Panc1 (cell line): ENCODE measurements at regions not wholly inside any gene's neighbourhood (a gene's known extent, or its start where the extent isn't known, plus 50 kb on each side); places are given as distances from the start of the nearest gene placed in this dataset.

ENCODE experiments used
- ATAC-seq: fragments of 200-7000 bp; cut with Tn5 transposase; 2 replicates; pipeline ENCODE4 v1.9.1; 2020; ENCODE audit warnings: mild to moderate bottlenecking, moderate library complexity
- BruUV-seq: library from RNA; stranded (reverse); fragments of 400-500 nt; replicated peaks from 2 replicates; lab custom pipeline; 2021; lab: Mats Ljungman, UMichigan
- CTCF ChIA-PET: fragments of 300-600 bp; sonication (Branson Sonifier 250); formaldehyde crosslinking; loops from one replicate; lab custom pipeline; 2022; ENCODE audit warnings: antibody characterized with exemption; lab: Charles Lee
- POLR2A ChIA-PET: fragments of 300-600 bp; sonication (Branson Sonifier 250); formaldehyde crosslinking; loops from one replicate; lab custom pipeline; 2022; ENCODE audit warnings: antibody characterized with exemption; lab: Charles Lee
- DNase-seq: peaks from one replicate; pipeline ENCODE4 v3.0.0-alpha.2; 2010; ENCODE audit warnings: low read depth, low spot score
- H3K27ac ChIP-seq: 2 replicates; pipeline ENCODE4 v1.5.1; 2011; ENCODE audit warnings: mild to moderate bottlenecking, low read length, inconsistent platforms
- H3K27me3 ChIP-seq: fragments of 200-500 bp; sonication (Bioruptor generic); 2 replicates; pipeline ENCODE4 v1.6.0; 2014; ENCODE audit warnings: low read length, inconsistent platforms; ENCODE audit not compliant: control insufficient read depth, insufficient read depth
- H3K36me3 ChIP-seq: fragments of 200-500 bp; sonication (Bioruptor generic); 2 replicates; pipeline ENCODE4 v1.5.1; 2014; ENCODE audit warnings: inconsistent platforms, mild to moderate bottlenecking, low read length, moderate library complexity; ENCODE audit not compliant: control insufficient read depth, insufficient read depth
- H3K4me1 ChIP-seq: 2 replicates; pipeline ENCODE4 v1.5.1; 2011; ENCODE audit warnings: inconsistent platforms, mild to moderate bottlenecking, low read length, moderate library complexity; ENCODE audit not compliant: control insufficient read depth, insufficient read depth
- H3K4me3 ChIP-seq, 2 experiments: 2 replicates each; pipeline ENCODE4 v1.5.1; 2011 to 2012; ENCODE audit warnings: low read depth in 2 of 2, low read length in 2 of 2, mild to moderate bottlenecking in 2 of 2, inconsistent platforms in 1 of 2, moderate library complexity in 1 of 2
- H3K9me3 ChIP-seq: fragments of 200-500 bp; sonication (Bioruptor generic); 2 replicates; pipeline ENCODE4 v1.5.1; 2014; ENCODE audit warnings: low read depth, mild to moderate bottlenecking, inconsistent platforms, low read length, moderate library complexity; ENCODE audit not compliant: control insufficient read depth, insufficient read depth
- POLR2AphosphoS5 ChIP-seq: IDR thresholded peaks from 2 replicates; pipeline ENCODE4 v1.6.1; 2012; ENCODE audit warnings: mild to moderate bottlenecking, low read depth, low read length, moderate library complexity
- REST ChIP-seq, 2 experiments: IDR thresholded peaks; 2 replicates each; pipeline ENCODE4 v1.6.1; 2011 to 2012; ENCODE audit warnings: low read depth in 2 of 2, control low read depth in 1 of 2, low read length in 1 of 2, mild to moderate bottlenecking in 1 of 2, moderate library complexity in 1 of 2; ENCODE audit not compliant: insufficient read depth in 1 of 2
- SIN3A ChIP-seq: IDR thresholded peaks from 2 replicates; pipeline ENCODE4 v1.6.1; 2012; ENCODE audit warnings: low read depth, mild to moderate bottlenecking, low read length, moderate library complexity, borderline replicate concordance; ENCODE audit not compliant: insufficient read depth
- TCF7L2 ChIP-seq: IDR thresholded peaks from 2 replicates; pipeline ENCODE4 v1.6.1; 2011; ENCODE audit warnings: mild to moderate bottlenecking, low read depth, low read length, inconsistent platforms
- in situ Hi-C: cut with HindIII; loops from 2 replicates; pipeline ENCODE4 v1.10.0; 2016; ENCODE audit warnings: low sequenced_read_pairs, low pct_unique_long_range_greater_than_20kb
- intact Hi-C: fragments of 100-400 bp; cut with micrococcal nuclease; formaldehyde crosslinking; loops from one replicate; pipeline ENCODE4 v1.10.0; 2022; ENCODE audit not compliant: unreplicated experiment
- TF ChIP-seq, protein P1 (sequence below): fragments of 450-650 bp; IDR thresholded peaks from 2 replicates; pipeline ENCODE4 v1.5.1; 2017; ENCODE audit warnings: mild to moderate bottlenecking

DNA sequence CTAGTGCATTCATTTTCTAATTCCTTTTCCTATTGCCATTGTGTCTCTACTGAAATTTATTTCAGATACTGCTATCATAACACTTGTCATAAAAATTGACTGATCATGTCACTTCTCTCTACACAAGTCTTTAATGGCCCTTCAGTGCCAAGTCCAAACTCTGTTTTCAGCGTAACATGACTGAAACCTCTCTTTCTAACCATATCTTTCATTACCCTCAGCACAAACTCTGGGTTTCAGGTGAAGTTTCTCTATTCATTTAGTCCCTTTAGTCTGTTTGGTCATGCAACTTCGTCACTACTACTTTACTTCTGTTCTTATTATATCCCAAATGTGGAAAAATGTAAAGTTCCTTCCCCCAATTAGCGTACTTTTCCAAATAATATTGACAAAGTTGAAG lies 234.9 kb downstream of the OGFRL1 start:
- DNase-seq (no peak), ATAC-seq (no peak)
- intact Hi-C loops (no loop called here), in situ Hi-C loops (no loop called here)
- POLR2A ChIA-PET, result no interaction called here
- H3K27me3 ChIP-seq, result peaks cover 7% of the 10 kb centered on the region; the same call in 1 of the 2 replicates
- no peaks in the 10 kb centered on the region for H3K9me3 ChIP-seq
- TF ChIP-seq REST (IDR thresholded peaks at IDR 0.05; ENCODE audit: insufficient read depth in 1 of 2, low read depth in 2 of 2, low read length in 1 of 2) (no peak), TCF7L2 (no peak), SIN3A (no peak), POLR2AphosphoS5 (no peak)
- TF ChIP-seq, protein P1, sequence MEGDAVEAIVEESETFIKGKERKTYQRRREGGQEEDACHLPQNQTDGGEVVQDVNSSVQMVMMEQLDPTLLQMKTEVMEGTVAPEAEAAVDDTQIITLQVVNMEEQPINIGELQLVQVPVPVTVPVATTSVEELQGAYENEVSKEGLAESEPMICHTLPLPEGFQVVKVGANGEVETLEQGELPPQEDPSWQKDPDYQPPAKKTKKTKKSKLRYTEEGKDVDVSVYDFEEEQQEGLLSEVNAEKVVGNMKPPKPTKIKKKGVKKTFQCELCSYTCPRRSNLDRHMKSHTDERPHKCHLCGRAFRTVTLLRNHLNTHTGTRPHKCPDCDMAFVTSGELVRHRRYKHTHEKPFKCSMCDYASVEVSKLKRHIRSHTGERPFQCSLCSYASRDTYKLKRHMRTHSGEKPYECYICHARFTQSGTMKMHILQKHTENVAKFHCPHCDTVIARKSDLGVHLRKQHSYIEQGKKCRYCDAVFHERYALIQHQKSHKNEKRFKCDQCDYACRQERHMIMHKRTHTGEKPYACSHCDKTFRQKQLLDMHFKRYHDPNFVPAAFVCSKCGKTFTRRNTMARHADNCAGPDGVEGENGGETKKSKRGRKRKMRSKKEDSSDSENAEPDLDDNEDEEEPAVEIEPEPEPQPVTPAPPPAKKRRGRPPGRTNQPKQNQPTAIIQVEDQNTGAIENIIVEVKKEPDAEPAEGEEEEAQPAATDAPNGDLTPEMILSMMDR, result no peak
- no peaks in the 10 kb centered on the region for H3K36me3 ChIP-seq
- CTCF ChIA-PET, result no interaction called here
- no peak overlapping the region for H3K27ac ChIP-seq
- no peaks in the 10 kb centered on the region for H3K4me1 ChIP-seq
- no peak overlapping the region for H3K4me3 ChIP-seq
- BruUV-seq, result no TSS peak

GRCh38 chr6:71524201-71524600 lies 235.6 kb downstream of the OGFRL1 start:
- Histone ChIP-seq H3K27me3 (peaks cover 7% of the 10 kb centered on the region; the same call in 1 of the 2 replicates), H3K4me3 (no peak overlapping the region), H3K27ac (no peak overlapping the region), H3K36me3 (no peaks in the 10 kb centered on the region), H3K4me1 (no peaks in the 10 kb centered on the region), H3K9me3 (no peaks in the 10 kb centered on the region)
- in situ Hi-C loops (no loop called here), intact Hi-C loops (no loop called here)
- no peak for TF ChIP-seq TCF7L2
- TF ChIP-seq POLR2AphosphoS5, result no peak
- TF ChIP-seq, protein P1, result no peak
- no peak for TF ChIP-seq REST (IDR thresholded peaks at IDR 0.05; ENCODE audit: insufficient read depth in 1 of 2, low read depth in 2 of 2, low read length in 1 of 2)
- no peak for TF ChIP-seq SIN3A
- BruUV-seq, result no TSS peak
- ATAC-seq, result no peak
- no peak for DNase-seq
- CTCF ChIA-PET, result no interaction called here
- POLR2A ChIA-PET, result no interaction called here
